HL-60/S4 (cell line): ENCODE measurements at regions not wholly inside any gene's neighbourhood (a gene's known extent, or its start where the extent isn't known, plus 50 kb on each side); places are given as distances from the start of the nearest gene placed in this dataset.
"Not testable (repeated sequence)": the region's sequence is repeated elsewhere in the genome, so short reads cannot be mapped to it uniquely, and the experiment has no call there.

Experiments
- in situ Hi-C: fragments of 300-500 bp; cut with MboI; formaldehyde crosslinking; loops from 2 replicates; pipeline ENCODE4 v1.14.3; 2022; ENCODE audit warnings: low sequenced_read_pairs

DNA sequence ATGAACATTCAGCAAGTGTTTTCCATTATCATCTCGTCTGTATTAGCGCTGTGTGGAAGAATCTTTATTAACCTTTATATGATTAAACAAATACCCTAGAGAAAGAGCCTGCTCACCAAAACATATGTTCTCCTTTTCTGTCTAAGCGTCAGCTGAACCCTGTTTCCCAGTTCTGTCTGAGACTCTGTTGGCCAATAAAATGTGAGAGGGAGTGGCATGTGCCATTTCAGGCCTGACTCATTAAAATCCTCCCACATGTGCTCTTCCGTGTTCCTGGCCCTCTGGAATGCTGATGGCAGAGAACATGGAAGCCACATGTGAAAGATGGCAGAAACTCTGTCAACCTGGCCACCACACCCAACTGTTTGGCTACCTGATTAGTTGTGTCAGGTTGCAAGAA, 181.9 kb upstream of the EDNRB start:
- in situ Hi-C loops, result no loop called here

DNA sequence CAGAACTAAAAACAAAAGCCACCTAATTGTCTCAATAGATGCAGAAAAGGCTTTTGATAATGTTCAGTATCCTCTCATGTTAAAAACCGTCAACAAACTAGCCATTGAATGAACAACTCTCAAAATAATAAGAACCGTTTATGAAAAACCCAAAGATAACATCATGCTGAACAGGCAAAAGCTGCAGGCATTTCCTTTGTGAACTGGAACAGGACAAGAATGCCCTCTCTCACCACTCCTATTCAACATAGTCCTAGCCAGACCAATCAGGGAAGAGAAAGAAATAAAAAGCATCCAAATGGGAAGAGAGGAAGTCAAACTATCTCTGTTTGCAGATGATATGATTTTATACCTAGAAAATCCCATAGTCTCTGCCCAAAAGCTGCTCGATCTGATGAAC, 179.6 kb upstream of the EDNRB start:
- in situ Hi-C loops, result no loop called here

DNA sequence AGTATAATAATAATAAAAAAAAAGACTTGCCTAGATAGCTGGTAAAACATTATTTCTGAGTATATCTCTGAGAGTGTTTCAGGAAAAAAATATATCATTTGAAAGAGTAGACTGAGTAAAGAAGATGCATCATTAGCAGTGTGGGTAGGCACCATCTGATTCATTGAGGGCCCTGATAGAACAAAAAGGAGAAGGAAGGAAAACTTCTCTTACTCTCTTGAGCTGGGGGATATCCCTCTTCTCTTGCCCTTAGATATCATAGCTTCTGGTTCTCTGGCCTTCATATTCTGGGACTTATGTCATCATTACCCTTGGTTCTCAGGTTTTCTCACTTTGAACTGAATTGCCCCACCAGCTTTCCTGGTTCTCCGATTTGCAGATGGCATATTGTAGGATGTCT, 177.6 kb upstream of the EDNRB start:
- in situ Hi-C loops, result no loop called here

DNA sequence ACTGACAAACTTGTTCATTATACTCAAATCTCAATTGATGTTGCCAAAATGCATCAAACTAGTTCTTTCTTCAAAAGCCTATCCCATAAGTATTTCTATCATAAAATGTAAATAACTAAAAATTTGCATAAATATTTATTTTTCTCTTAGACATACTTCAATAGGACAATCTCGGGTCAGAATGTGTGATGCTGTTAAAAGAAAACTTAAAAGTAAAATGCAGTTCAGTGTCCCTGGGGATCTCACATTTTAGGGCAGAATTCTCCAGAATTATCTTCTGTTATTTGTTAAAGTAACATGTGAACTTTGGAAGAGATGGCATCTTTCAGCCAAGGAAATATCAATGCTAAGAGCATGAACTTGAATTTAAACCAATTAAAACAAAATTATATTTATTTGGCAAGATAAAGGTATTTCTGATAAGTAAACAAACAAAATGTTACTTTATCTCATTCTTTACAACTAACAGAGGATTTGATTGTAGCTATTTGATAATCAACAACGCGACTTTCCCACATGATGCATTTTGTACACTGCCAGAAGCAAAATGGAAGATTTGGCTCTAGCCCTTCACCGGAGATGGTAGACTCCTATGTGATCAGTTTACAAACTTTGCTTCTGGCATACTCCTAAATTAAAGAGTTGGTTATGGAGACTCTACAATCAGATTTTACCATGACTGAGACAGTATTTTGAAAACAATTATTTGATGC, 169.5 kb upstream of the EDNRB start:
- in situ Hi-C loops, result no loop called here

DNA sequence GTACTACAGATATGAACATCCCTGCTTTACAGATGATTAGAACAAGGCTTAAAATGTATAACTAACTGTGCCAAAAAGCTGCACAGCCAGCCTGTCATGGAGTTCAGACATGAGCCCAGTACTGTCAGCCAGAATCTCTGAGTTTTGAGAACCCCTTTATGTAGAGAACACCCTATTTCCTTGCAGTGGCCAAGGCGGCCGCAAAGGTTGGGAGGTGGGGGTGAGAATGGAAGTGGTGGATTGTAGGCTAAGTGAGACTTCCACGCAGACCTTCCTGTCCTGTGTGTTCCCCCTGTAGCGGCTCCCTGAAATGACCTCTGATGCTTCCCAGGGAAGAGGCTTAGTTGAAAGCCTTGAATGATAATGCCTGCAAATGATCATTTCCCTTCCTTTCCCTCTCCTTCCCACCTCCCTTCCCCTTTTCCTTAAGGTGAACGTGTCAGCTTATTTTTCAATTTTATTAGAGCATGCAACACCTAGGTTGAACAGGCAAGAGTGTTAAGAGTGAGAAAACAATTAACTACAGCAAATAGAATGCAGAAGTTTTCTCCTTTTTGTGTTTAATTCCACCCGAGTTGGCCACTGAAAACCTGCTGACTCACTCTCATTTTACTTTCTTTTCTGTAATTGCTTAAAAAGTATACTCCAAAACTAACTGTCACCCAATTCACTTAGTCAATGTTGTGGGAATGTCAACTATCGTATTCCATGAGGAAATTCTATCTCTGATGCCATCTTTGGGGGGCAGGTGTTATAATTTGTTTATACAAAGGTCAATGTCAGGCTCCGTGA, 167.0 kb upstream of the EDNRB start:
- in situ Hi-C loops, result no loop called here

DNA sequence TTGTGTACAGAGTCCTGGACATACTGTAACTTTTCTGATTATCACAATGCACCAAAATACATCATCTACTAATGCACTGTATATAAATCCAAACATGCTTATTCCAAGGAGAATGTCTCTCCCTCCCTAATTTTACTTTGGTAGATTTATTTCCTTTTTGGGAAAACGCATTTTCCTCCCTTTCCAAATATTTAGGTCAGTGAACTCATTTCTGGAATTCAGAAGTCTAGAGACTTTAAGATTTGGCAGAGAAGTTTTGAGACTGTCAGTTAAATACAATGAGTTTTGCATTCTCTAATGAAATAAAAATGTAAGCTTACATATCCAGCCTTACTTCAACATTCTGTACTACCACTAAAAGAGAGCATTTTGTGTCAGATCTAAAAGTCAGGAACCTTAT, 165.8 kb upstream of the EDNRB start:
- in situ Hi-C loops, result no loop called here

DNA sequence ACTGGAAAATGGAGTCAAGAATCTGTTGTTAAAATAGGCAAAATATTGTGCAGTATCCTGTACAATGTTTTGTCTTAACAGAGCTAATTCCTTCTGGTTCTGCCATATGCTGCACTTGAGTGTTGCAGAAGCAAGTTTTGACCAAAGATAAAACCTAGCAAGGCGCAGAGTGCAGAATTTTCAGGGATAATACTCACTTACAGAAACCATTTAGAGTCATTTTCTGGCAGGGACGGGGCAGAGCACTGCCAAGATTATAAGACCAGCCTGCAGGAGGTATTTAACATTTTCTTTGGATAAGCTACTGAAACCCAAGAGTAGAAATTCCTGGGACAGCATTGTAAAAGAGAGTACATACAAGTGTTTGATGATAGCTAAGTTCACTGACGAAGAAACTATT, 159.5 kb upstream of the EDNRB start:
- in situ Hi-C loops, result no loop called here

DNA sequence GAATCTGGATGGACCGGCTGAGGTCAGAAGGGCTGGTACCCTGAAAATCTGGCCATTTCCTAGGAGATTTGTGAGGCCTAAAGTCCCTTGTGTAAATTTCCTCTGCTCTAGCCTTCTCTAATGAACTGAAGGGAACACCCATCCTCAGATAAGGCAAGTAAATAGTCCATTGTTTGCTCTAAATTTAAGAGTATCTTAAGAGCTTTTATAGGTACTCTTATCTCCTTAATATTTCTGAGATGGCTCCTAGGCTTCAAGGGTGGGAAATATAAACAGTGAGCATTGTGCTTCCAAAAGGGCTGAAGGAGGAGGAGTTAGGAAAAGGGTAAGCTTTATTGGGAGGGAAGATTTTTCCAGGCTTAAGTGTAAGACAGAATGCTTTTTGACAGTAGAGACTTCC, 148.7 kb upstream of the EDNRB start:
- in situ Hi-C loops, result loop anchor here (25.0 kb wide), 1 partner anchor 105 kb away; no protein-coding TSS in a partner anchor

DNA sequence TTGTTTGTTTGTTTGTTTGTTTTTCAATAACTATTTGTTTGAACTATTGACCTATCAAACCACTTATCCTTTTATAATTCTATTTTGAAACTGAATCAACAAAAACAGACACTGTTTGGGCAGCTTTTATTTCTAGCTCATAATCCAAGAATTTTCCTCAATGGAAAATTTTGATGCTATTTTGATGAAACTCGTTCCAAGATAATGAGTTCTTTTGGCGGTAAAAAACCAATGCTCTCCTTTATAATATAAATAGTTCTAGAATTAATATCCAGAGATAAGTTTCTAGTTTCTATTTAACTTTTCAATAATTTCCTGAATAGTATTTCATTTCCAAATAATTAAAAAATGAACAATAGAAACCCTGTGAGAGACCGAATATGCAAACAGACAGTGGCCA, 146.5 kb upstream of the EDNRB start:
- in situ Hi-C loops, result loop anchor here (25.0 kb wide), 1 partner anchor 103 kb away; no protein-coding TSS in a partner anchor

DNA sequence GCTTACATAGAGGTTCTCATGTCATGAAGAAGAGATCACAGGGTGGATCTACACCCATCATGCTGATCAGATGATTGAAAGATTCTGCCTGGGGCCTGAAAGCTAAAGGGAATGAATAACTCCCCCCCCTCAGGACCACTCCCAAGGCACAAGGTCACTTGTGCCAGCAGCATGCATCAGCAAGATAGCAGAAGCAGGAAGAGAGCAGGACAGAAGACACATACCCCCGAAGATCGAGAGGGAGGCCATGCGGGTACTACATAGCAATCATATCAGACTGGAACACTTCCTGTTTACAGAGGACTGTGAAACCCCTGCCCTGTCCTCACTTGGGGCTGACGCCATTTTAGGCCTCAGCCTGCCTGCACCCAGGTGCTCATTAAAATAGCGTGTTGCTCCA, 143.2 kb upstream of the EDNRB start:
- in situ Hi-C loops, result loop anchor here (25.0 kb wide), 1 partner anchor 100 kb away; no protein-coding TSS in a partner anchor

DNA sequence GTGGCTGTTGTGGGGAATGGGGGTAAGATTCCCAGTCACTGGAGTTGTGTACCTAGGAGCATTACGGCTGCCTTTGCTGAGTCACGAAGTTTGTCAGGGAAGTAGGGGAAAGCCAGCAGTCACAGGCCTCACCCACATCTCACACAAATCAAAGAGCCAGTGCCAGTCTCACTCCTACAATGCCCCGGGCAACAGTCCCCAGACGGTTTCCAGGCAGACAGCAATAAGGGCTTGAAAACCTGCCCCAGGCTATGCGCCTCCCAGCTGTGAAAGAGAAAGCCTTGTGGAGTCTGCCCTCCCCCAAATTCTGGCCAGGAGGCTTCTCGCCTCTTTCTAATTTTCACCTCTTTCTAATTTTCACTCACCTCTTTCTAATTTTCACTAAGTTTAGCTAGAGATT, 142.3 kb upstream of the EDNRB start:
- in situ Hi-C loops, result loop anchor here (25.0 kb wide), 1 partner anchor 99 kb away; no protein-coding TSS in a partner anchor

DNA sequence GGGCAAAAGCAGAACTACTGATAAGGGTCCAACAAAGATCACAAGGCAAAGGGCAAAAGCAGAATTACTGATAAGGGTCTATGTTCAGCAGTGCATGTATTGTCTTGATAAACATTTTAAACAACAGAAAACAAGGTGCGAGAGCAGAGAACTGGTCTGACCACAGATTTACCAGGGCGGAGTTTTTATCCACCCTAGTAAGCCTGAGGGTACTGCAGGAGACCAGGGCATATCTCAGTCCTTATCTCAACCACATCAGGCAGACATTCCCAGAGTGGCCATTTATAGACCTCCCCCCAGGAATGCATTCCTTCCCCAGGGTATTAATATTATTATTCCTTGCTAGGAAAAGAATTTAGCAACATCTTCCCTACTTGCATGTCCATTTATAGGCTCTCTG, 138.2 kb upstream of the EDNRB start:
- in situ Hi-C loops, result loop anchor here (25.0 kb wide), 1 partner anchor 95 kb away; no protein-coding TSS in a partner anchor

DNA sequence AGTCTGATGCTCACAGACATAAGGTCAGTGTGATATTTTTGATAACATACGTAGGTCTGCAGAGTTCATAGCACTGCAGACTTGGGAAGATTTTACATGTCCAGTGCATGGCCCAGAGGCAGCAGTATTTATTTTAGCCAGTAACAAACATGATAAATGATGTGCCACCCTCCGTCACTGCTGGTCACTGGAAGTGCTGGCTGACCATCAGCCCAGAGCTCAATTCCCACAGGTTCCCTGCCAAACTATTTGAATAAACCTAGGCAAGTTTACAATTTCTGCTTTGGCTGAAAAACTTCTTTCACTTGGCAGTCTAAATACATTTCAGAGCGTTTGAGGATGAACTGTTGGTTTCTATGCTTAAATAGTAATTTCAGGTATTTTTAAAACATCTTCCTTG, 135.5 kb upstream of the EDNRB start:
- in situ Hi-C loops, result loop anchor here (25.0 kb wide), 1 partner anchor 92 kb away; no protein-coding TSS in a partner anchor

DNA sequence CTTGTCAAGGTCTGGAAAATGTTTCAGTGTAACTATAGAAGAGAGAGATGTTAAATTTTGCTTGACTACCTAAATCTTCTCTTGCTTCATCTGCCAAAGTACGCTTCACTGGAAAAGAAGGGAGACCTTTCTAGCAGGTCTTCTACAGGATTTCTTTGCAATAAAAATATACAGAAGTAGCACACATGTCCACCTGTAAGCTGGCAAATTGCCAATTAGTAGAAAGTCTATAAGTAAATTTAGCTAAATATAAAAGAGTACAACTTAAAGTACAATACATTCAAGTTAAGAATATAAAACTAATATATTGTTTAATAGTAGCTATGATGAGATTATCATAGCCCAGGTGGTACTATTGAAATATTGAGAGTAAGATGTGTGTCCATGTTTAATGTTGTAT, 128.5 kb upstream of the EDNRB start:
- in situ Hi-C loops, result no loop called here

DNA sequence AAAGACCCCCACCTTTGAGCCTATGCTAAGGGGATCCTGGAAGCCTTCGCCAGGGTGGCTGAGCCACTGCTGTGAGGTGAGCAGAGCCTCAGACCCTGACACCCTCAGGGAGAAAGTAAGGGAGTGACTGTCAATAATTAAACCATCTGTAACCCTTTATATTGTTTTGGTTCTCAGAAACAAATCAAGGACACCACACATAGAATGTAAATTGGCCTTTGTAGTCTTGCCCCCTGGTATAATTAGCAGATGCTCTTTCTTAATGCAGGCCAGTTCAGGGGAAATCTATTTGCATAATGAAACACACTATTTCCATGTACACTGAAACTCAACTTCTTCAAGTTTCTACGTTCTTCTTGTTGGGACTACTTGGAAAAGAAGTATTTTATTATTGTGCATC, 127.7 kb upstream of the EDNRB start:
- in situ Hi-C loops, result no loop called here

DNA sequence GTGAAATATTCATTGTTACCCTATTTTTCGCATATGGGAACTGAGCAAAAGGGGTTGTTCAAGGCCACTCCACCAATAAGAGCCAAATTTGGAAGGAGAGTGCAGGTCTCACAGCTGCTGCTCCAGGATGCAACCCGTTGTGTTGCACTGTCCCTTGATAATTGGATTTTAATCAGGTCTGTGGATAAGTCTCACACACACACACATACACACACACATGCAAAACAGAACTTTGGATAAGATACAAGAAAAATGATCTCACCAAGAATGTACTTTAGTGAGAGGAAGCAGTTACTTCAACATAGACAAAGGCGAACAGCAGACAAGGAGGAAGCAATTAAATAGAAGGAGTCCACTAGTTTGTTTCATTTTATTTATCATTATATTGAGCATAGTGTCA, 127.3 kb upstream of the EDNRB start:
- in situ Hi-C loops, result no loop called here

DNA sequence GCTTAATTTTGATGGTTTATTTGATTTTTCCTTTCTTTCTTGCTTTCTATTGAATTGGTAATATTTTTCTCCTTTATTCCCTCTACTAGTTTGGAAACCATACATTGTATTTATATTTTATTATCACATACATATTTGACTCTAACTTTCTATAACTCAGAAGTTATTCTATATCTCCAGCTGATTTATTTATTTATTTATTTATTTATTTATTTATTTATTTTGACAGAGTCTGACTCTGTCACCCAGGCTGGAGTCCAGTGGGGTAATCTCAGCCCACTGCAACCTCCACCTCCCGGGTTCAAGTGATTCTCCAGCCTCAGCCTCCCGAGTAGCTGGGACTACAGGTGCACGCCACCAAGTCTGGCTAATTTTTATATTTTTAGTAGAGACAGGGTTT, 122.7 kb upstream of the EDNRB start:
- in situ Hi-C loops, result not testable (repeated sequence)

DNA sequence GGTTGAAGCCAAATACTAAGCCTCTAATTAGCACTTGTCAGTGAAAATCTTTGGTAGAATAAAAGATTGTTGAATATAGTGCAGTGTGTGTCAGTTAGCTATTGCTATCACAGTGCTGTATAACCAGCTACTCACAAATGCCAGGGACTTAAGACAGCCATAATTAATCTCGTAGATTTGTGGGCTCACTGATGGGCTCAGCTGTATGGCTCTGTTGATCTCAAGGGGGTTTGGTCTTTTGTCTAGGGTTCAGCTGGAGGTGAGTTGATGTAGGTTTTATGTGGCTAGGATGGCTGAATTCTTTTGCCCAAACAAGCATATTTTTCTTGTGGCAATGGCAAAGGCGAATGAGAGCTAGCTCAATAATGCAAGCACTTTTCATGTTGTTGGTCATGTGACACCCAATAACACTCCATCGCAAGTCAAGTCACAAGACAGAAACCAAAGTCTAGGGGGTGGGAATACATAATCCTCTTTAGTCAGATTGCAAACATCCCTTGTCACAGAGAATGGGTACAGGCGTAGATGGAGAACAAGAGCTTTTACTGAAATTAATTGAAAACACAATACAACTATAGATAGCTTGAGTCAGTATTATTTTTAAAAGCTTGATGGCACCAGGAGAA, 121.7 kb upstream of the EDNRB start:
- in situ Hi-C loops, result no loop called here

DNA sequence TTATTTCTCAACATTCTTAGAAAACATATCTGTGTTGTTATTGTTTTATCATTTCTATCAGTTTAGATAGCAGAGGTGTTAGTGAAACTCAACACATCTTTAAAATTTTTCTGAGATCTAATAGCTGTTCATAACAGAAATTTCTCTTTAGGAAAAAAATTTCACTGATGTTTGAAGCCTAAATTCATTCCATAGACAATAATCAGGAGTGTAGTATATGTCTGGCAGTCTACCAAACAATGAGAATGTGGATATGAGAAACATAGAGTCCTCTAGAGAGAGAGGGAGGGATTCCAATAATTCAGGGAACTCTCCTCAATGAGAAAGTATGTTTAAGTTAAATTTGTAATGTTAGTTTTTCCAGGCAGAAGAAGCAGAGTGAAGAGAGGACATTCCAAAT, 118.2 kb upstream of the EDNRB start:
- in situ Hi-C loops, result no loop called here

DNA sequence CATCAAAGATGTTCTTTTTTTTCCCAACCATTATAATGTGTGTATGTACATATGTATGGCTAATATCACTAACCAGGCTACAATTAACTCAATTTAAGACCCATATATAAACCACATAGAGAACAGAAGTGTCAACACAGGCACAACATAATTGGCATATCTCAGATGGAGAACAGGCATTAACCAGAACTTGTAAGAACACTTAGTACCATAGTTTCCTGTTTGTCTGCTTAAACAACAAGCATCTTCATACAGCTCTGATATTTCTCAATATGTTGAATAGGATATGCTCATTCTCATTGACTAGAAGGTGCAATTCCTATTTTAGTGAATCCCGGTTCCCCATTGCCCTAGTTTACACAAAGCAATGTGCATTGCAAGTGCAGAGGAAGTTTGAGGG, 116.9 kb upstream of the EDNRB start:
- in situ Hi-C loops, result no loop called here

DNA sequence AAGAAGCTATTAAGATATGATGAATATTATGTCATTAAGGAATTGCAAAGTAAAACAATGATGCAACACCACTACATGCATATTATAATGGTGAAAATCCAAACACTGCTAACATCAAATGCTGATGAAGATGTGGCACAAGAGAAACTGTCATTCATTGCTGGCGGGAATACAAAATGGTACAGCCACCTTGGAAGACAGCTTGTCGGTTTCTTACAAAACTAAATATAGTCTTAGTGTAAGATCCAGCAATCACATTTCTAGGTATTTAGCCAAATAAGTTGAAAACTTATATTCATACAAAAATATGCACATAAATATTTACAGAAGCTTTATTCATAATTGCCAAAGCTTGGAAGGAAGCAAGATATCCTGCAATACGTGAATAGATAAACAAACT, 114.9 kb upstream of the EDNRB start:
- in situ Hi-C loops, result no loop called here

DNA sequence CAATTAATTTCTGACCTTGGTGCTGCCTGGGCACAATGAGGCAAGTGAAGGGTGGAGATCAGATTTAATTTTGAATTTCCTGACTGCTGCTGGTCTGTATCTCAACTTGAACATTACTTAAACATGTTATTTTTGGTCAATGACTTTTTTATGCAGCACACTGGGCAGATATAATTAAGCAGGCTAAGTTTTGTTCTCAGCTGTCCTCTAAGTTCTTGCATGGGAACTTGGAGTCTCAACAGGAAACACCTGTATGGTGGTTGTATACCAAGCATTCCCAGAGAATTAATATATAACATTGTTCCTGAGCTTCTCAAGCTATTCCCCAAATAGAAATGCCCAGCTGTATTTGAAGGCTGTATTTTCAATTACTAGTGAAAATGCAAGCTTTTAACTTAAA, 113.5 kb upstream of the EDNRB start:
- in situ Hi-C loops, result no loop called here
